Kidney (tissue), 13 donors: ENCODE measurements at regions not wholly inside any gene's neighbourhood (a gene's known extent, or its start where the extent isn't known, plus 50 kb on each side); places are given as distances from the start of the nearest gene placed in this dataset.

Experiments used
- DNase-seq, 5 donors: peaks; one replicate each; pipeline ENCODE4 v3.0.0-alpha.2; 2013 to 2020
- FAIRE-seq: peaks from 2 replicates; lab custom pipeline; 2012; peaks lifted over from hg19 to GRCh38; lab: Jason Lieb, UNC
- H3K27ac ChIP-seq, 2 donors: one replicate each; pipeline ENCODE4 v1.7.0; 2013; ENCODE audit warnings: low read depth in 2 of 2, low read length in 2 of 2, inconsistent platforms in 1 of 2
- H3K27me3 ChIP-seq: one replicate; pipeline ENCODE4 v1.7.1; 2013; ENCODE audit warnings: low read length, inconsistent platforms; ENCODE audit not compliant: control insufficient read depth, insufficient read depth
- H3K36me3 ChIP-seq, 3 donors: one replicate each; pipeline versions ENCODE4 v1.7.0 to v1.7.1; 2013; ENCODE audit warnings: low read length in 3 of 3, control low read depth in 1 of 3, inconsistent platforms in 1 of 3; ENCODE audit not compliant: insufficient read depth in 3 of 3, control insufficient read depth in 2 of 3
- H3K4me1 ChIP-seq, 3 donors: one replicate each; pipeline versions ENCODE4 v1.7.0 to v1.7.1; 2013; ENCODE audit warnings: low read length in 3 of 3, inconsistent platforms in 1 of 3, low read depth in 1 of 3; ENCODE audit not compliant: control insufficient read depth in 2 of 3, insufficient read depth in 2 of 3
- H3K4me3 ChIP-seq, 3 donors: one replicate each; pipeline versions ENCODE4 v1.7.0 to v1.8.1; 2013; ENCODE audit warnings: low read length in 3 of 3, control low read depth in 1 of 3, inconsistent platforms in 1 of 3
- H3K9ac ChIP-seq, 3 donors: one replicate each; pipeline versions ENCODE4 v1.7.0 to v1.7.1; 2013; ENCODE audit warnings: low read length in 3 of 3, control low read depth in 1 of 3, inconsistent platforms in 1 of 3
- H3K9me3 ChIP-seq, 3 donors: one replicate each; pipeline versions ENCODE4 v1.7.0 to v1.7.1; 2013; ENCODE audit warnings: low read length in 3 of 3, control low read depth in 1 of 3, inconsistent platforms in 1 of 3; ENCODE audit not compliant: control insufficient read depth in 2 of 3, insufficient read depth in 1 of 3
- CTCF ChIP-seq: IDR thresholded peaks from 3 replicates; pipeline ENCODE4 v1.5.1; 2012; ENCODE audit warnings: mild to moderate bottlenecking, moderate library complexity, borderline replicate concordance; ENCODE audit not compliant: insufficient read depth; ENCODE audit errors: extremely low read depth
- intact Hi-C: fragments of 100-400 bp; cut with DNase I; formaldehyde crosslinking; loops from one replicate; pipeline ENCODE4 v1.11.1; 2022
- donor health status: control.
- donor health status: control.
- donor health status: control.
- donor health status: control.
- donor health status: control.
- donor health status: DM: yes; HTN: yes; CAD: no.
- donor health status: Normal renal cell carcinoma (clear cell type).

GRCh38 chr7:40935435-40935834 lies 767.5 kb downstream of the INHBA start:
- Histone ChIP-seq H3K36me3 (no peaks in the 10 kb centered on the region), H3K4me1 (no peaks in the 10 kb centered on the region), H3K27me3 (no peaks in the 10 kb centered on the region), H3K27ac (no peak overlapping the region), H3K4me3 (no peak overlapping the region), H3K9ac (no peak overlapping the region), H3K9me3 (no peaks in the 10 kb centered on the region)
- intact Hi-C loops, result no loop called here
- DNase-seq (no peak), FAIRE-seq (no peak)
- TF ChIP-seq CTCF, result no peak

- Histone ChIP-seq H3K9ac (no peak overlapping the region), H3K4me1 (peaks cover 0 to 10% (median 0%) of the 10 kb centered on the region in 3 donors), H3K36me3 (no peaks in the 10 kb centered on the region), H3K27ac (no peak overlapping the region), H3K27me3 (no peaks in the 10 kb centered on the region), H3K4me3 (no peak overlapping the region), H3K9me3 (no peaks in the 10 kb centered on the region)
- TF ChIP-seq CTCF, result no peak
- DNase-seq, result no peak
- intact Hi-C loops, result no loop called here
- FAIRE-seq, result no peak
Observed at GRCh38 chr7:40923626-40924025, 779.3 kb downstream of the INHBA start.

- DNase-seq, result no peak
- peaks cover 0 to 10% (median 0%) of the 10 kb centered on the region in 3 donors for H3K4me1 ChIP-seq
- no peak for FAIRE-seq
- H3K4me3 ChIP-seq, result no peak overlapping the region
- no peaks in the 10 kb centered on the region for H3K9me3 ChIP-seq
- no peak for TF ChIP-seq CTCF
- no peaks in the 10 kb centered on the region for H3K27me3 ChIP-seq
- intact Hi-C loops, result no loop called here
- no peaks in the 10 kb centered on the region for H3K36me3 ChIP-seq
- H3K9ac ChIP-seq, result no peak overlapping the region
- H3K27ac ChIP-seq, result no peak overlapping the region
Observed at GRCh38 chr7:40922316-40922670, 780.6 kb downstream of the INHBA start.
